Upper lobe of left lung (tissue), 6 donors: ENCODE measurements at regions not wholly inside any gene's neighbourhood (a gene's known extent, or its start where the extent isn't known, plus 50 kb on each side); places are given as distances from the start of the nearest gene placed in this dataset.

Experiments
- ATAC-seq, 2 donors: fragments of 200-7000 bp; cut with Tn5 transposase; one replicate each; pipeline ENCODE4 v1.9.1; 2022; ENCODE audit warnings: mild to moderate bottlenecking in 2 of 2, moderate library complexity in 2 of 2; ENCODE audit not compliant: low FRiP score in 2 of 2
- DNase-seq, 2 donors: peaks; one replicate each; pipeline ENCODE4 v3.0.0-alpha.2; 2019 to 2020
- H3K27ac ChIP-seq, 4 donors: fragments of 200-600 bp; sonication (generic); one replicate each; pipeline ENCODE4 v1.5.1; 2016 to 2019
- H3K27me3 ChIP-seq, 4 donors: fragments of 200-600 bp; sonication (generic); one replicate each; pipeline ENCODE4 v1.5.1; 2017 to 2019
- H3K36me3 ChIP-seq, 4 donors: fragments of 200-600 bp; sonication (generic); one replicate each; pipeline ENCODE4 v1.5.1; 2016 to 2019
- H3K4me1 ChIP-seq, 4 donors: fragments of 200-600 bp; sonication (generic); one replicate each; pipeline ENCODE4 v1.5.1; 2018 to 2019
- H3K4me3 ChIP-seq, 4 donors: fragments of 200-600 bp; sonication (generic); one replicate each; pipeline ENCODE4 v1.5.1; 2017 to 2019; ENCODE audit warnings: mild to moderate bottlenecking in 2 of 4, moderate library complexity in 1 of 4
- H3K9me3 ChIP-seq, 4 donors: fragments of 200-600 bp; sonication (generic); one replicate each; pipeline ENCODE4 v1.5.1; 2018 to 2019
- CTCF ChIP-seq, 6 experiments: fragments of 450-650 bp in 4 of 6; fragments of 200-600 bp in 2 of 6; sonication (generic) in 2 of 6; IDR thresholded peaks; one replicate each; pipeline ENCODE4 v1.5.1; 2016 to 2019; ENCODE audit warnings: antibody characterized with exemption in 6 of 6
- EP300 ChIP-seq, 4 donors: sonication (generic); formaldehyde crosslinking; IDR thresholded peaks; one replicate each; pipeline ENCODE4 v1.5.1; 2017; ENCODE audit warnings: antibody characterized with exemption in 4 of 4, control low read depth in 2 of 4
- POLR2A ChIP-seq, 4 donors: fragments of 450-650 bp; IDR thresholded peaks; one replicate each; pipeline ENCODE4 v1.5.1; 2016 to 2017; ENCODE audit warnings: antibody characterized with exemption in 4 of 4, mild to moderate bottlenecking in 2 of 4
- POLR2AphosphoS5 ChIP-seq, 2 donors: sonication (generic); formaldehyde crosslinking; IDR thresholded peaks; one replicate each; pipeline ENCODE4 v1.5.1; 2017; ENCODE audit warnings: antibody characterized with exemption in 2 of 2
- WGBS, 2 donors: methylation state at CpG; one replicate each; pipeline ENCODE4 v1.1.5; 2017 to 2018; 5-methylcytosine and 5-hydroxymethylcytosine counted together
- donor health status: DM: no; HTN: no; CAD: no; lungs with moderate emphysema.
- donor health status: DM: no; HTN: yes; CAD: no; lungs with severe emphysema.

- no peaks in the 10 kb centered on the region for H3K27me3 ChIP-seq
- H3K4me3 ChIP-seq: no peak overlapping the region
- DNase-seq: no peak
- H3K27ac ChIP-seq: no peak overlapping the region
- no peak for ATAC-seq
- no peaks in the 10 kb centered on the region for H3K9me3 ChIP-seq
- no peaks in the 10 kb centered on the region for H3K36me3 ChIP-seq
- WGBS, 2 donors: 92 to 93% methylated on average over 9 of the region's 9 CpGs
- no peak for TF ChIP-seq EP300 (IDR thresholded peaks at IDR 0.05)
- no peak for TF ChIP-seq POLR2A (IDR thresholded peaks at IDR 0.05)
- no peak for TF ChIP-seq CTCF (IDR thresholded peaks at IDR 0.05)
- no peak for TF ChIP-seq POLR2AphosphoS5 (IDR thresholded peaks at IDR 0.05)
- peaks cover 0 to 17% (median 4%) of the 10 kb centered on the region in 4 donors for H3K4me1 ChIP-seq
These were observed 191.6 kb upstream of the AGAP1 start for GRCh38 chr2:235302263-235302662.

GRCh38 chr2:235303499-235304291 lies 190.1 kb upstream of the AGAP1 start:
- Histone ChIP-seq H3K4me1 (peaks cover 0 to 17% (median 4%) of the 10 kb centered on the region in 4 donors), H3K27me3 (no peaks in the 10 kb centered on the region), H3K27ac (no peak overlapping the region), H3K36me3 (no peaks in the 10 kb centered on the region), H3K4me3 (no peak overlapping the region), H3K9me3 (no peaks in the 10 kb centered on the region)
- ATAC-seq (no peak), DNase-seq (no peak)
- TF ChIP-seq CTCF (IDR thresholded peaks at IDR 0.05): no peak
- TF ChIP-seq EP300 (IDR thresholded peaks at IDR 0.05): no peak
- TF ChIP-seq POLR2A (IDR thresholded peaks at IDR 0.05): no peak
- 80 to 85% methylated on average over 18 of the region's 18 CpGs for WGBS, 2 donors

- no peak overlapping the region for H3K4me3 ChIP-seq
- TF ChIP-seq CTCF (IDR thresholded peaks at IDR 0.05): no peak
- WGBS, 2 donors: 88 to 89% methylated on average over 4 to 6 of the region's 6 CpGs
- H3K36me3 ChIP-seq: no peaks in the 10 kb centered on the region
- DNase-seq (no peak), ATAC-seq (no peak)
- peaks cover 0 to 7% (median 2%) of the 10 kb centered on the region in 4 donors for H3K4me1 ChIP-seq
- no peaks in the 10 kb centered on the region for H3K9me3 ChIP-seq
- no peaks in the 10 kb centered on the region for H3K27me3 ChIP-seq
- H3K27ac ChIP-seq: no peak overlapping the region
These were observed 188.2 kb upstream of the AGAP1 start for GRCh38 chr2:235305678-235306077.

GRCh38 chr2:235311044-235311443 lies 182.8 kb upstream of the AGAP1 start:
- H3K27ac ChIP-seq: no peak overlapping the region
- no peak for ATAC-seq
- WGBS, 2 donors: 93 to 97% methylated on average over 4 of the region's 4 CpGs
- no peak for DNase-seq
- H3K36me3 ChIP-seq: no peaks in the 10 kb centered on the region
- H3K4me1 ChIP-seq: no peaks in the 10 kb centered on the region
- no peaks in the 10 kb centered on the region for H3K27me3 ChIP-seq
- TF ChIP-seq EP300 (IDR thresholded peaks at IDR 0.05) (no peak), CTCF (IDR thresholded peaks at IDR 0.05) (no peak), POLR2A (IDR thresholded peaks at IDR 0.05) (no peak), POLR2AphosphoS5 (IDR thresholded peaks at IDR 0.05) (no peak)
- H3K9me3 ChIP-seq: no peaks in the 10 kb centered on the region
- H3K4me3 ChIP-seq: no peak overlapping the region

GRCh38 chr2:235312571-235312970 lies 181.3 kb upstream of the AGAP1 start:
- Histone ChIP-seq H3K27me3 (no peaks in the 10 kb centered on the region), H3K27ac (no peak overlapping the region), H3K4me3 (no peak overlapping the region), H3K36me3 (no peaks in the 10 kb centered on the region), H3K9me3 (no peaks in the 10 kb centered on the region), H3K4me1 (no peaks in the 10 kb centered on the region)
- ATAC-seq (no peak), DNase-seq (no peak)
- WGBS, 2 donors: 64 to 65% methylated on average over 2 of the region's 2 CpGs
- TF ChIP-seq CTCF (IDR thresholded peaks at IDR 0.05): no peak
- TF ChIP-seq POLR2A (IDR thresholded peaks at IDR 0.05): no peak
- TF ChIP-seq EP300 (IDR thresholded peaks at IDR 0.05): no peak
- TF ChIP-seq POLR2AphosphoS5 (IDR thresholded peaks at IDR 0.05): no peak
